H1 (cell line): ENCODE measurements at regions not wholly inside any gene's neighbourhood (a gene's known extent, or its start where the extent isn't known, plus 50 kb on each side); places are given as distances from the start of the nearest gene placed in this dataset.

Experiments
- CTCF ChIA-PET: fragments of 300-600 bp; sonication (Branson Sonifier 250); formaldehyde crosslinking; loops from one replicate; lab custom pipeline; 2021; ENCODE audit not compliant: partially characterized antibody; lab: Charles Lee
- POLR2A ChIA-PET: fragments of 300-600 bp; sonication (Branson Sonifier 250); formaldehyde crosslinking; loops from one replicate; lab custom pipeline; 2021; ENCODE audit warnings: inconsistent platforms; ENCODE audit not compliant: partially characterized antibody; lab: Charles Lee
- DNase-seq, 2 experiments: peaks; one replicate each; pipeline versions ENCODE4 v3.0.0 to v3.0.0-alpha.2; 2010 to 2022; ENCODE audit warnings: low spot score in 2 of 2, low read depth in 1 of 2, mixed read lengths in 1 of 2
- FAIRE-seq: peaks from 2 replicates; lab custom pipeline; 2011; peaks lifted over from hg19 to GRCh38; lab: Jason Lieb, UNC
- H2AFZ ChIP-seq: 2 replicates; pipeline ENCODE4 v1.8.1; 2012; ENCODE audit warnings: low read length, inconsistent platforms
- H2AK5ac ChIP-seq: 2 replicates; pipeline ENCODE4 v1.6.1; 2013; ENCODE audit warnings: low read depth, low read length
- H2BK120ac ChIP-seq: replicated peaks from 2 replicates; pipeline ENCODE3; 2013; ENCODE audit warnings: low read depth, low read length, inconsistent platforms
- H2BK12ac ChIP-seq: 2 replicates; pipeline ENCODE4 v1.6.1; 2013; ENCODE audit warnings: low read depth, low read length
- H2BK15ac ChIP-seq: 2 replicates; pipeline ENCODE4 v1.6.1; 2013; ENCODE audit warnings: low read length
- H2BK20ac ChIP-seq: 2 replicates; pipeline ENCODE4 v1.6.1; 2013; ENCODE audit warnings: low read length
- H2BK5ac ChIP-seq: 2 replicates; pipeline ENCODE4 v1.6.1; 2013; ENCODE audit warnings: low read depth, low read length
- H3K14ac ChIP-seq: 2 replicates; pipeline ENCODE4 v1.6.1; 2013; ENCODE audit warnings: inconsistent platforms; ENCODE audit not compliant: insufficient read length
- H3K18ac ChIP-seq: 2 replicates; pipeline ENCODE4 v1.6.1; 2013; ENCODE audit warnings: low read length; ENCODE audit errors: extremely low read depth
- H3K23ac ChIP-seq: 2 replicates; pipeline ENCODE4 v1.6.1; 2013; ENCODE audit warnings: inconsistent platforms; ENCODE audit not compliant: insufficient read length
- H3K23me2 ChIP-seq: 2 replicates; pipeline ENCODE4 v1.6.1; 2013; ENCODE audit warnings: low read depth, low read length
- H3K27ac ChIP-seq: 2 replicates; pipeline ENCODE4 v1.6.1; 2011; ENCODE audit warnings: low read depth, low read length, inconsistent platforms
- H3K27me3 ChIP-seq, 4 experiments: replicated peaks in 1 of 4; 1 replicate in 1 of 4; 2 replicates in 3 of 4; pipeline versions ENCODE4 v1.6.1 to v1.8.1; 2011 to 2013; ENCODE audit warnings: low read length in 3 of 4, mild to moderate bottlenecking in 3 of 4, inconsistent platforms in 2 of 4, mixed read lengths in 2 of 4, moderate library complexity in 1 of 4; ENCODE audit not compliant: control insufficient read depth in 3 of 4, insufficient read depth in 3 of 4; ENCODE audit errors: extremely low read depth in 1 of 4
- H3K36me3 ChIP-seq, 4 experiments: 2 replicates each; pipeline versions ENCODE4 v1.6.1 to v1.8.1; 2011 to 2013; ENCODE audit warnings: mild to moderate bottlenecking in 4 of 4, low read length in 3 of 4, moderate library complexity in 2 of 4, control low read depth in 1 of 4, inconsistent platforms in 1 of 4; ENCODE audit not compliant: insufficient read depth in 4 of 4, control insufficient read depth in 2 of 4
- H3K4ac ChIP-seq: replicated peaks from 2 replicates; pipeline ENCODE3; 2013; ENCODE audit warnings: low read length, low read depth, mixed read lengths, inconsistent platforms; ENCODE audit not compliant: insufficient read length
- H3K4me1 ChIP-seq, 4 experiments: replicated peaks in 1 of 4; 1 replicate in 1 of 4; 2 replicates in 3 of 4; pipeline versions ENCODE4 v1.6.1 to v1.8.1; 2011 to 2013; ENCODE audit warnings: low read length in 3 of 4, inconsistent platforms in 2 of 4, mixed read lengths in 1 of 4; ENCODE audit not compliant: insufficient read depth in 4 of 4, control insufficient read depth in 3 of 4
- H3K4me2 ChIP-seq, 2 experiments: 2 replicates each; pipeline versions ENCODE4 v1.6.1 to v1.8.1; 2011 to 2013; ENCODE audit warnings: low read depth in 2 of 2, low read length in 2 of 2, control low read depth in 1 of 2, inconsistent platforms in 1 of 2, mild to moderate bottlenecking in 1 of 2; ENCODE audit not compliant: insufficient read depth in 1 of 2
- H3K4me3 ChIP-seq, 4 experiments: fragments of 200-600, 300-600 bp in 1 of 4; sonication (generic), shearing (Covaris generic), sonication (Bioruptor Twin) in 1 of 4; 2 replicates each; pipeline versions ENCODE4 v1.5.1 to v1.8.1; 2011 to 2016; ENCODE audit warnings: low read length in 4 of 4, low read depth in 3 of 4, control low read depth in 2 of 4, inconsistent platforms in 2 of 4, mild to moderate bottlenecking in 2 of 4, mixed read lengths in 1 of 4, moderate library complexity in 1 of 4; ENCODE audit not compliant: insufficient read depth in 2 of 4; ENCODE audit errors: extremely low read depth in 1 of 4
- H3K56ac ChIP-seq: replicated peaks from 2 replicates; pipeline ENCODE3; 2013; ENCODE audit warnings: low read depth, mild to moderate bottlenecking, mixed read lengths, low read length, inconsistent platforms; ENCODE audit not compliant: insufficient read length
- H3K79me1 ChIP-seq: 2 replicates; pipeline ENCODE4 v1.6.1; 2013; ENCODE audit warnings: low read depth, low read length, control low read depth
- H3K79me2 ChIP-seq, 2 experiments: 2 replicates each; pipeline versions ENCODE4 v1.6.1 to v1.8.1; 2012 to 2013; ENCODE audit warnings: low read length in 2 of 2, mild to moderate bottlenecking in 2 of 2, inconsistent platforms in 1 of 2; ENCODE audit not compliant: insufficient read depth in 2 of 2, control insufficient read depth in 1 of 2
- H3K9ac ChIP-seq, 4 experiments: replicated peaks in 1 of 4; 1 replicate in 1 of 4; 2 replicates in 3 of 4; pipeline versions ENCODE4 v1.6.1 to v1.8.1; 2011 to 2013; ENCODE audit warnings: low read depth in 3 of 4, low read length in 3 of 4, control low read depth in 2 of 4, mild to moderate bottlenecking in 2 of 4, moderate library complexity in 2 of 4, inconsistent platforms in 1 of 4; ENCODE audit errors: extremely low read depth in 1 of 4
- H3K9me3 ChIP-seq, 2 experiments: 2 replicates each; pipeline versions ENCODE4 v1.6.1 to v1.8.1; 2012 to 2013; ENCODE audit warnings: mild to moderate bottlenecking in 2 of 2, moderate library complexity in 2 of 2, control low read depth in 1 of 2, inconsistent platforms in 1 of 2, low read depth in 1 of 2, low read length in 1 of 2, mixed read lengths in 1 of 2; ENCODE audit not compliant: insufficient read depth in 2 of 2
- H4K20me1 ChIP-seq, 2 experiments: replicated peaks in 1 of 2; 2 replicates each; pipeline versions ENCODE3 to v1.8.1; 2011 to 2013; ENCODE audit warnings: inconsistent platforms in 2 of 2, low read length in 2 of 2, mild to moderate bottlenecking in 1 of 2; ENCODE audit not compliant: insufficient read depth in 2 of 2, control insufficient read depth in 1 of 2
- H4K5ac ChIP-seq: 2 replicates; pipeline ENCODE4 v1.6.1; 2013; ENCODE audit warnings: low read length, low read depth, mixed read lengths, inconsistent platforms; ENCODE audit not compliant: insufficient read length
- H4K8ac ChIP-seq: 2 replicates; pipeline ENCODE4 v1.8.0; 2013; ENCODE audit warnings: mild to moderate bottlenecking, moderate library complexity, low read length, inconsistent platforms; ENCODE audit not compliant: insufficient read depth; ENCODE audit errors: extremely low read depth
- H4K91ac ChIP-seq: replicated peaks from 2 replicates; pipeline ENCODE3; 2013; ENCODE audit warnings: low read length, mixed read lengths, inconsistent platforms; ENCODE audit not compliant: insufficient read length
- BACH1 ChIP-seq: IDR thresholded peaks from 2 replicates; pipeline ENCODE4 v1.6.1; 2012; ENCODE audit warnings: low read length, improper control_type of control experiment
- BCL11A ChIP-seq, 2 experiments: IDR thresholded peaks; one replicate each; pipeline ENCODE4 v1.6.1; 2011; ENCODE audit warnings: low read depth in 2 of 2, low read length in 2 of 2, mild to moderate bottlenecking in 2 of 2
- EGR1 ChIP-seq: IDR thresholded peaks from 2 replicates; pipeline ENCODE4 v1.6.1; 2011; ENCODE audit warnings: low read depth, low read length, borderline replicate concordance
- JUND ChIP-seq: IDR thresholded peaks from 2 replicates; pipeline ENCODE4 v1.6.1; 2011; ENCODE audit warnings: mild to moderate bottlenecking, improper control_type of control experiment, low read length
- KDM5A ChIP-seq: fragments of 200-600 bp; IDR thresholded peaks from 2 replicates; pipeline ENCODE4 v1.7.1; 2012; ENCODE audit warnings: mild to moderate bottlenecking, low read length, inconsistent platforms, mixed read lengths
- POLR2A ChIP-seq, 2 experiments: IDR thresholded peaks; 1 replicate in 1 of 2; 2 replicates in 1 of 2; pipeline ENCODE4 v1.6.1; 2011; ENCODE audit warnings: low read depth in 2 of 2, low read length in 2 of 2, mild to moderate bottlenecking in 2 of 2; ENCODE audit errors: control extremely low read depth in 1 of 2
- RFX5 ChIP-seq: IDR thresholded peaks from 2 replicates; pipeline ENCODE4 v1.6.1; 2011; ENCODE audit warnings: low read depth, low read length, improper control_type of control experiment, borderline replicate concordance
- RNF2 ChIP-seq: fragments of 200-900, 300-1000 bp; sonication (generic); IDR thresholded peaks from 2 replicates; pipeline ENCODE4 v1.7.1; 2016; ENCODE audit warnings: borderline replicate concordance, low read depth, mild to moderate bottlenecking, antibody characterized with exemption, low read length; ENCODE audit not compliant: poor library complexity, severe bottlenecking; ENCODE audit errors: missing control alignments
- RXRA ChIP-seq: IDR thresholded peaks from 2 replicates; pipeline ENCODE4 v1.6.1; 2011; ENCODE audit warnings: low read depth, mild to moderate bottlenecking, low read length, moderate library complexity; ENCODE audit not compliant: insufficient read depth
- SP4 ChIP-seq: IDR thresholded peaks from 2 replicates; pipeline ENCODE4 v1.6.1; 2012; ENCODE audit warnings: low read length, inconsistent platforms
- SUZ12 ChIP-seq: fragments of 200-600 bp; sonication (generic); IDR thresholded peaks from 2 replicates; pipeline ENCODE4 v1.6.1; 2012; ENCODE audit warnings: mild to moderate bottlenecking, inconsistent platforms, low read length, moderate library complexity, mixed read lengths
- TAF7 ChIP-seq: optimal IDR thresholded peaks from 2 replicates; pipeline ENCODE3; 2011; ENCODE audit warnings: low read depth, mild to moderate bottlenecking, inconsistent platforms, low read length, moderate library complexity, borderline replicate concordance
- WGBS, 2 experiments: shearing (Covaris generic) in 1 of 2; methylation state at CpG; one replicate each; pipeline versions ENCODE4 v1.1.6 to v1.1.7; 2013 to 2015; ENCODE audit warnings: low lambda C conversion rate in 2 of 2, mixed read lengths in 2 of 2, inconsistent platforms in 1 of 2, low coverage in 1 of 2, missing lambda C conversion rate in 1 of 2; ENCODE audit not compliant: insufficient replicate concordance in 2 of 2, insufficient coverage in 1 of 2, insufficient read length in 1 of 2; ENCODE audit errors: extremely low coverage in 1 of 2, missing lambda C conversion rate in 1 of 2; 5-methylcytosine and 5-hydroxymethylcytosine counted together
- TF ChIP-seq, protein P1 (sequence below): IDR thresholded peaks from 2 replicates; pipeline ENCODE4 v1.6.1; 2012; ENCODE audit warnings: inconsistent platforms

DNA sequence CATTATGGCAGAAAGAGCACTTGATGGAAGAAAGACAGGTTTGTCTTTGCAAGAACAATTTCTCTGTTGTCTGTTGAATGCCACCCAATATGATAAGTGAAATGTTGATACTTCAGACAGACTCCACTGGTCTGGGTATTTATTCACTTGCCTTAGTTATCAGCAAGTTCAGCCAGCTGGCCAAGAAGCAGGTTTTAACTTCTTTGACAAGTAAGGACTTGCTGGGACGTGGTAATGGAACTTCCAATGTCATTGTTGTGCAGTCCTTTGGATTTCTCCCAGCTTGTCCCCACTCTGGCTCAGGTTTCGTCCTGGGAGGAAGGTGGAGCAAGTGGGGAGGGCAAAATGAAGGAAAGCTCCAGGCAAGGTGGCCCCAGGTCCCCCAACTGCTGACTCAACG lies 497.4 kb downstream of the RPS24 start:
- Histone ChIP-seq H3K27ac (no peak overlapping the region), H2BK20ac (no peak overlapping the region), H3K27me3 (no peaks in the 10 kb centered on the region), H3K79me1 (no peaks in the 10 kb centered on the region), H3K18ac (no peak overlapping the region), H3K9me3 (peaks cover 7 to 10% of the 10 kb centered on the region in 2 experiments; a peak in 2 of 4 replicates), H2BK15ac (no peak overlapping the region), H3K4ac (no peak overlapping the region), H3K4me1 (peaks cover 0 to 9% (median 4%) of the 10 kb centered on the region in 4 experiments; a peak in 3 of 7 replicates), H2BK5ac (no peak overlapping the region), H3K14ac (no peak overlapping the region), H2AK5ac (no peak overlapping the region), H3K4me3 (no peak overlapping the region), H4K20me1 (no peaks in the 10 kb centered on the region), H3K4me2 (no peak overlapping the region), H3K36me3 (no peaks in the 10 kb centered on the region), H3K23ac (no peak overlapping the region), H3K56ac (no peak overlapping the region), H4K5ac (no peak overlapping the region), H3K9ac (no peak overlapping the region), H2BK12ac (no peak overlapping the region), H2AFZ (no peak overlapping the region), H3K79me2 (no peaks in the 10 kb centered on the region), H4K8ac (no peak overlapping the region), H2BK120ac (no peak overlapping the region), H3K23me2 (no peaks in the 10 kb centered on the region), H4K91ac (no peak overlapping the region)
- TF ChIP-seq, protein P1, sequence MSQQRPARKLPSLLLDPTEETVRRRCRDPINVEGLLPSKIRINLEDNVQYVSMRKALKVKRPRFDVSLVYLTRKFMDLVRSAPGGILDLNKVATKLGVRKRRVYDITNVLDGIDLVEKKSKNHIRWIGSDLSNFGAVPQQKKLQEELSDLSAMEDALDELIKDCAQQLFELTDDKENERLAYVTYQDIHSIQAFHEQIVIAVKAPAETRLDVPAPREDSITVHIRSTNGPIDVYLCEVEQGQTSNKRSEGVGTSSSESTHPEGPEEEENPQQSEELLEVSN = no peak
- TF ChIP-seq RXRA (no peak), JUND (no peak), POLR2A (IDR thresholded peaks at IDR 0.05; ENCODE audit: control extremely low read depth in 1 of 2, low read depth in 2 of 2, low read length in 2 of 2) (no peak), KDM5A (no peak), BCL11A (IDR thresholded peaks at IDR 0.05; ENCODE audit: low read depth in 2 of 2, low read length in 2 of 2) (no peak), BACH1 (no peak), EGR1 (no peak), TAF7 (no peak), RFX5 (no peak), SUZ12 (no peak), RNF2 (no peak), SP4 (no peak)
- FAIRE-seq = no peak
- no peak for DNase-seq
- ChIA-PET POLR2A (no interaction called here), CTCF (interaction anchor here (1.0 to 1.4 kb wide), 3 partner anchors 52 to 75 kb away, joined by 3 read pairs; no protein-coding TSS in a partner anchor)
- WGBS, 2 experiments = 47% methylated on average over 3 of the region's 3 CpGs; no CpG with 5 or more reads in 1 of the 2 experiments
